Left lung (tissue), 4 donors: ENCODE measurements at regions not wholly inside any gene's neighbourhood (a gene's known extent, or its start where the extent isn't known, plus 50 kb on each side); places are given as distances from the start of the nearest gene placed in this dataset.

ENCODE experiments used
- ATAC-seq: fragments of 200-7000 bp; cut with Tn5 transposase; one replicate; pipeline ENCODE4 v1.9.1; 2020; ENCODE audit warnings: moderate library complexity
- DNase-seq, 4 donors: peaks; one replicate each; pipeline ENCODE4 v3.0.0-alpha.2; 2013 to 2020
- H3K27ac ChIP-seq, 2 donors: fragments of 200-600 bp; sonication (generic) in 1 of 2; one replicate each; pipeline versions ENCODE4 v1.5.0 to v1.8.0; 2020 to 2021
- H3K27me3 ChIP-seq, 2 donors: fragments of 200-600 bp; sonication (generic) in 1 of 2; one replicate each; pipeline versions ENCODE4 v1.5.0 to v1.8.0; 2020 to 2021
- H3K36me3 ChIP-seq, 2 donors: fragments of 200-600 bp; sonication (generic) in 1 of 2; one replicate each; pipeline versions ENCODE4 v1.5.0 to v1.8.0; 2020 to 2021
- H3K4me1 ChIP-seq, 2 donors: fragments of 200-600 bp; one replicate each; pipeline ENCODE4 v1.8.0; 2021
- H3K4me3 ChIP-seq, 2 donors: fragments of 200-600 bp; sonication (generic) in 1 of 2; one replicate each; pipeline versions ENCODE4 v1.5.0 to v1.8.0; 2020 to 2021; ENCODE audit warnings: mild to moderate bottlenecking in 1 of 2
- H3K9me3 ChIP-seq, 2 donors: fragments of 200-600 bp; sonication (generic) in 1 of 2; one replicate each; pipeline versions ENCODE4 v1.5.0 to v1.8.0; 2020 to 2021
- CTCF ChIP-seq, 2 donors: fragments of 200-600 bp; sonication (generic) in 1 of 2; IDR thresholded peaks; one replicate each; pipeline versions ENCODE4 v1.5.0 to v1.8.0; 2021; ENCODE audit warnings: antibody characterized with exemption in 2 of 2
- intact Hi-C, 2 donors: fragments of 100-400 bp; cut with DNase I; formaldehyde crosslinking; loops; one replicate each; pipeline versions ENCODE4 v1.11.2 to v1.14.2; 2022
- donor health status: DM: no; HTN: yes; CAD: no.
- donor health status: DM: no; HTN: no; CAD: no.

DNA sequence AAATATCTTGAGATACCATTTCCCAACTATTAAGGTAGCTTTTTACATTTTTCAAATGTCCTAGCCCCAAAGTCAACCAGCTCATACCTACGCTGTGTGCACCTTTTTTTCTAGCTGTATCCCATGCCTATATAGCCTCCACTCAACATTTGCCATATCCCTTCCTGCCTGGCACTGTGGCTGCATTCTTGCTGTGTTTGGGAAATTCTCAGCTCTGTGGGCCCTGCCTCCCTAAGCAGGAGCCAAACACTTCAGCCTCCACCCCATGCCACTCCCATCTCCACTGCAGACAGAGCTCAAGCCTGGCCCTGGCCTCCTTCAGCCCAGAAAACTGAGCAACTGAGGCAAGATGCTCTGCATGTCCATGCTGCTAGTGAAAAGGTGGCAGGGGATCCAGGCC lies 141.3 kb downstream of the RAB11FIP2 start:
- intact Hi-C loops, result no loop called here
- peaks cover 0 to 3% of the 10 kb centered on the region in 2 donors for H3K27me3 ChIP-seq
- peak; percentile 80 for ATAC-seq
- no peak overlapping the region for H3K27ac ChIP-seq
- H3K4me3 ChIP-seq, result no peak overlapping the region
- no peaks in the 10 kb centered on the region for H3K4me1 ChIP-seq
- DNase-seq, result peak in 1 of 4 donors; percentile 33
- H3K36me3 ChIP-seq, result no peaks in the 10 kb centered on the region
- no peaks in the 10 kb centered on the region for H3K9me3 ChIP-seq
- TF ChIP-seq CTCF (IDR thresholded peaks at IDR 0.05), result no peak

- TF ChIP-seq CTCF (IDR thresholded peaks at IDR 0.05), result no peak
- Histone ChIP-seq H3K4me3 (no peak overlapping the region), H3K27ac (no peak overlapping the region), H3K9me3 (no peaks in the 10 kb centered on the region), H3K4me1 (no peaks in the 10 kb centered on the region), H3K36me3 (no peaks in the 10 kb centered on the region), H3K27me3 (peaks cover 0 to 3% of the 10 kb centered on the region in 2 donors)
- intact Hi-C loops, result no loop called here
- ATAC-seq (no peak), DNase-seq (no peak)
These were observed 135.1 kb downstream of the RAB11FIP2 start for GRCh38 chr10:117911684-117912083.

- Histone ChIP-seq H3K27me3 (no peaks in the 10 kb centered on the region), H3K4me3 (no peak overlapping the region), H3K9me3 (no peaks in the 10 kb centered on the region), H3K4me1 (no peaks in the 10 kb centered on the region), H3K36me3 (no peaks in the 10 kb centered on the region), H3K27ac (no peak overlapping the region)
- DNase-seq, result no peak
- ATAC-seq, result no peak
- no peak for TF ChIP-seq CTCF (IDR thresholded peaks at IDR 0.05)
- intact Hi-C loops, result no loop called here
These were observed 132.4 kb downstream of the RAB11FIP2 start for GRCh38 chr10:117914334-117914733.

DNA sequence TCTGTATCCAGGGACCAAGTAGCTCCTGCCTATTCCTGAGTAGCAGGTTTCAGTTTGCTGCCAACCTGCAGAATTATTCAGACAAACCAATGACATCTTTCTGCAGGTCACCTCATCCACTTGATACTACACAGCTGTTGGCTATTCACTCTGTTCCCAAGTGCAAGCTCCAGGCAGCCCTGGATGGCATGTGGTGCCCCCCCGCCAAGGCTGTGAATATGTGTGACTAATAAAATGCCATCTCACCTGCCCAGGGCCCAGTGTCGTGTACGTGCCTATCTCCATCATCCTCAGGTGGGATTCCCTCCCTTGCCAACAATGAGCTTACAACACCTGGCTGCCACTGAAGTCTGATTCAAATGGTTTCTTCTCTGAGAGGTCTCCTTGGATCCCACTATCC lies 125.8 kb downstream of the RAB11FIP2 start:
- no peak overlapping the region for H3K4me3 ChIP-seq
- no peaks in the 10 kb centered on the region for H3K36me3 ChIP-seq
- TF ChIP-seq CTCF (IDR thresholded peaks at IDR 0.05), result no peak
- peaks cover 0 to 12% of the 10 kb centered on the region in 2 donors for H3K27me3 ChIP-seq
- ATAC-seq (no peak), DNase-seq (no peak)
- H3K9me3 ChIP-seq, result no peaks in the 10 kb centered on the region
- intact Hi-C loops, result no loop called here
- no peaks in the 10 kb centered on the region for H3K4me1 ChIP-seq
- no peak overlapping the region for H3K27ac ChIP-seq

GRCh38 chr10:117921421-117921820 lies 125.3 kb downstream of the RAB11FIP2 start:
- no peaks in the 10 kb centered on the region for H3K9me3 ChIP-seq
- no peak for ATAC-seq
- H3K4me3 ChIP-seq, result no peak overlapping the region
- H3K4me1 ChIP-seq, result no peaks in the 10 kb centered on the region
- intact Hi-C loops, result no loop called here
- TF ChIP-seq CTCF (IDR thresholded peaks at IDR 0.05), result no peak
- H3K27me3 ChIP-seq, result peaks cover 0 to 12% of the 10 kb centered on the region in 2 donors
- no peak for DNase-seq
- no peaks in the 10 kb centered on the region for H3K36me3 ChIP-seq
- H3K27ac ChIP-seq, result no peak overlapping the region
